HG03045 (cell line): ENCODE measurements at regions not wholly inside any gene's neighbourhood (a gene's known extent, or its start where the extent isn't known, plus 50 kb on each side); places are given as distances from the start of the nearest gene placed in this dataset.
"Not testable (repeated sequence)": the region's sequence is repeated elsewhere in the genome, so short reads cannot be mapped to it uniquely, and the experiment has no call there.

ENCODE experiments used
- ATAC-seq: cut with Tn5 transposase; IDR thresholded peaks from one replicate; pipeline ENCODE4 v1.9.1; 2021; ENCODE audit warnings: mild to moderate bottlenecking, moderate library complexity; ENCODE audit not compliant: unreplicated experiment

- peak; percentile 87 for ATAC-seq
Measured at GRCh38 chr1:113185463-113186104, 112.6 kb downstream of the LRIG2 start.

GRCh38 chr1:113190078-113190477, 117.1 kb downstream of the LRIG2 start:
- no peak for ATAC-seq

GRCh38 chr1:113190930-113191329, 117.9 kb downstream of the LRIG2 start:
- ATAC-seq, result no peak

- no peak for ATAC-seq
Measured at GRCh38 chr1:113191579-113192076, 118.6 kb downstream of the LRIG2 start.

GRCh38 chr1:113192242-113192641, 119.2 kb downstream of the LRIG2 start:
- no peak for ATAC-seq

- ATAC-seq, result no peak
Measured at GRCh38 chr1:113192980-113193379, 120.0 kb downstream of the LRIG2 start.

GRCh38 chr1:113194846-113195830, 122.1 kb downstream of the LRIG2 start:
- ATAC-seq, result no peak

- ATAC-seq, result no peak
Measured at GRCh38 chr1:113197719-113198330, 124.8 kb downstream of the LRIG2 start.

GRCh38 chr1:113198806-113199205, 125.8 kb downstream of the LRIG2 start:
- no peak for ATAC-seq

- ATAC-seq, result no peak
Measured at GRCh38 chr1:113199760-113200455, 126.9 kb downstream of the LRIG2 start.

GRCh38 chr1:113201560-113201959, 128.6 kb downstream of the LRIG2 start:
- ATAC-seq, result no peak

- ATAC-seq, result no peak
Measured at GRCh38 chr1:113205980-113206766, 133.2 kb downstream of the LRIG2 start.

GRCh38 chr1:113207019-113207418, 134.0 kb downstream of the LRIG2 start:
- no peak for ATAC-seq

GRCh38 chr1:113207457-113207856, 134.5 kb downstream of the LRIG2 start:
- no peak for ATAC-seq

- not testable (repeated sequence) for ATAC-seq
Measured at GRCh38 chr1:113208425-113208824, 135.4 kb downstream of the LRIG2 start.

- ATAC-seq, result no peak
Measured at GRCh38 chr1:113210248-113210647, 137.2 kb downstream of the LRIG2 start.

GRCh38 chr1:113211467-113211866, 138.5 kb downstream of the LRIG2 start:
- ATAC-seq, result no peak

GRCh38 chr1:113215015-113215414, 142.0 kb downstream of the LRIG2 start:
- ATAC-seq, result no peak

GRCh38 chr1:113216664-113217063, 143.7 kb downstream of the LRIG2 start:
- ATAC-seq, result no peak
